ENCODE measurements at regions not wholly inside any gene's neighbourhood (a gene's known extent, or its start where the extent isn't known, plus 50 kb on each side); places are given as distances from the start of the nearest gene placed in this dataset.

DNA sequence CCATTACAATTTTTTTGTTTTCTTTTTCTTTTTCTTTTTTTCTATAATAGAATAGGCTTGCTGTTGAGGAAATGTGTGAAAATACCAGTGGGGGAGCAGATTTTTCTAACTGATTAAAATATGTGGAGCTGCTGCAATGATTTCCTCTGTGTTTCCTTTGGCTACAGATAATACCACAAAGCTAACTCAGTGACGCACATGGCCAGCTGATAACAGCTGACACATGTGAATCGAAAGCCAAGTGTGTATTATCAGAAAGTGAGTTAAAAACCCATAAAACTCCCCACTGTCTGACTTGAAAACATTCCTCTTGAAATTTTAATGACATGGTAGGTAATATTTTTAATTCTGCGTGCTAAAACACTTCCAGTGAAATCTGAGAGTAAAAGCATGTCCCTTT, 70.8 kb upstream of the AHI1 start:
- Histone ChIP-seq H3K4me1 (no peaks in the 10 kb centered on the region), H3K4me3 (no peak overlapping the region), H3K36me3 (no peaks in the 10 kb centered on the region), H3K9me3 (no peaks in the 10 kb centered on the region), H3K27ac (no peak overlapping the region), H3K27me3 (no peaks in the 10 kb centered on the region)
- DNase-seq (peak in 2 of 3 donors; percentile 35 to 62), ATAC-seq (peak; percentile 84 to 99 (median 88))
- intact Hi-C loops (cut with DNase I): no loop called here
- TF ChIP-seq, protein P1, sequence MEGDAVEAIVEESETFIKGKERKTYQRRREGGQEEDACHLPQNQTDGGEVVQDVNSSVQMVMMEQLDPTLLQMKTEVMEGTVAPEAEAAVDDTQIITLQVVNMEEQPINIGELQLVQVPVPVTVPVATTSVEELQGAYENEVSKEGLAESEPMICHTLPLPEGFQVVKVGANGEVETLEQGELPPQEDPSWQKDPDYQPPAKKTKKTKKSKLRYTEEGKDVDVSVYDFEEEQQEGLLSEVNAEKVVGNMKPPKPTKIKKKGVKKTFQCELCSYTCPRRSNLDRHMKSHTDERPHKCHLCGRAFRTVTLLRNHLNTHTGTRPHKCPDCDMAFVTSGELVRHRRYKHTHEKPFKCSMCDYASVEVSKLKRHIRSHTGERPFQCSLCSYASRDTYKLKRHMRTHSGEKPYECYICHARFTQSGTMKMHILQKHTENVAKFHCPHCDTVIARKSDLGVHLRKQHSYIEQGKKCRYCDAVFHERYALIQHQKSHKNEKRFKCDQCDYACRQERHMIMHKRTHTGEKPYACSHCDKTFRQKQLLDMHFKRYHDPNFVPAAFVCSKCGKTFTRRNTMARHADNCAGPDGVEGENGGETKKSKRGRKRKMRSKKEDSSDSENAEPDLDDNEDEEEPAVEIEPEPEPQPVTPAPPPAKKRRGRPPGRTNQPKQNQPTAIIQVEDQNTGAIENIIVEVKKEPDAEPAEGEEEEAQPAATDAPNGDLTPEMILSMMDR (IDR thresholded peaks at IDR 0.05): no peak
- TF ChIP-seq POLR2A (IDR thresholded peaks at IDR 0.05): no peak
- 15% methylated on average over 3 of the region's 3 CpGs for WGBS (ENCODE audit: insufficient coverage, low coverage, low lambda C conversion rate, missing lambda C conversion rate)

DNA sequence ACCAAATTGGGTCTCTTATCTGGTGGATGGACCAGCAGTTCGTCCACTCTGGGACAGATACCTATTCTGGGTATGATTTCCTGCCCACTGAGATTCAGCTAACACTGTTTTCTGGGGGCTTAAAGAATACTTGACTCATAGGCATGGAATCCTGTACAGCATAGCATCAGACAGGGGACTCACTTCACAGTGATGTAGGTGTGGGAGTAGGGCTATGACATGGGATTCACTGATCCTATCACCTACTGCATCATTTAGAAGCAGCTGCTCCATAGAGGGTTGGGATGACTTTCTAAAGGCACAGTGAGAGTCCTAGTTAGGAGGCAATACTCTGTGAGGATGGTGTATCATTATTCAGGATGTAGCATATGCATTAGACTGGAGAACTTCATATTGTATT, 74.5 kb upstream of the AHI1 start:
- intact Hi-C loops (cut with DNase I): no loop called here
- no CpG with 5 or more reads among the region's 1 CpG for WGBS (ENCODE audit: insufficient coverage, low coverage, low lambda C conversion rate, missing lambda C conversion rate)

DNA sequence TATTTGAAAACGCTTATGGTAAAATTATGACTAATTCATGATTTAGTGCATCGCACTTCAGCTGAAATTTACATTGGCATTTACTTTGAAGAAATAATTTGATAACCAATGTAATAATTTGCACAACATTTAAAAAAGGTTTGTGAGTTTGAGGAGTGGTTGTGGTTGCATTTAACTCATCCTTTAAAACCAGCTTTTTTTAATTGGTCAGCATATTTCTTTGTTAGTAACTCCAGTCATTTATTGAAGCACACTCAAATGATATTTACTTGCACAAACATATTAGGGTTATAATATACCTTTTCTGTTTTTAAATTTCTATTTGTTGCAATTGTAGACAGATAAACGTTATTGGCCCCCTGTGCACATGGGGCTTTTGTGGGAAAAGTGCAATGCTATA, 78.1 kb upstream of the AHI1 start:
- H3K4me3 ChIP-seq: no peak overlapping the region
- ATAC-seq (no peak), DNase-seq (no peak)
- no peak overlapping the region for H3K27ac ChIP-seq
- H3K4me1 ChIP-seq: no peaks in the 10 kb centered on the region
- no peaks in the 10 kb centered on the region for H3K27me3 ChIP-seq
- H3K36me3 ChIP-seq: no peaks in the 10 kb centered on the region
- no peaks in the 10 kb centered on the region for H3K9me3 ChIP-seq
- intact Hi-C loops (cut with DNase I): no loop called here
- WGBS (ENCODE audit: insufficient coverage, low coverage, low lambda C conversion rate, missing lambda C conversion rate): 67% methylated on average over 3 of the region's 3 CpGs
- TF ChIP-seq, protein P1 (IDR thresholded peaks at IDR 0.05): no peak
- TF ChIP-seq POLR2A (IDR thresholded peaks at IDR 0.05): no peak

More for the DNA sequence above, 74.5 kb upstream of the AHI1 start:
- H3K4me3 ChIP-seq: no peak overlapping the region
- TF ChIP-seq, protein P1 (IDR thresholded peaks at IDR 0.05): no peak
- TF ChIP-seq POLR2A (IDR thresholded peaks at IDR 0.05): no peak
- no peaks in the 10 kb centered on the region for H3K36me3 ChIP-seq
- ATAC-seq (no peak), DNase-seq (no peak)
- H3K9me3 ChIP-seq: no peaks in the 10 kb centered on the region
- H3K4me1 ChIP-seq: no peaks in the 10 kb centered on the region
- H3K27ac ChIP-seq: no peak overlapping the region
- no peaks in the 10 kb centered on the region for H3K27me3 ChIP-seq

DNA sequence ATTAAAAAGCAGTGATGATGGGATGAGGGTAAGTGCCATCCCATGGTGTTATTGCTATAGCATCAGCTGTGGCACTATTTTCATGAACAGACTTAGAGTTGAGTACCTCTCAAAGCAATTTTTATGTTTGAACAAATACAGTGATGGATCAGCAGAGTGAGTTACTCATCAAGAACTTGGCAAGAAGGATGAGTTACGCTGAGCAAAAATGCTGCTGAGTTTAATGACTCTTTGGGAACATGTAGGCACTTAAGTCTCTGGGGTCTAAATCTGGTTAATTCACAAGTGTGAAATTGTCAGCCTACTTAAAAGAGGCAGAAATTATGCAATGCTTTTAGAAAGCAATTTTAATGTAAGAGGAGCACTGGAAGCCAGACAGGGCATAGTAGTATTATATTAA, 78.5 kb upstream of the AHI1 start:
- no peaks in the 10 kb centered on the region for H3K9me3 ChIP-seq
- H3K4me3 ChIP-seq: no peak overlapping the region
- TF ChIP-seq, protein P1 (IDR thresholded peaks at IDR 0.05): no peak
- no peak for TF ChIP-seq POLR2A (IDR thresholded peaks at IDR 0.05)
- no peaks in the 10 kb centered on the region for H3K36me3 ChIP-seq
- WGBS (ENCODE audit: insufficient coverage, low coverage, low lambda C conversion rate, missing lambda C conversion rate): 88% methylated on average over 1 of the region's 1 CpG
- DNase-seq (no peak), ATAC-seq (no peak)
- intact Hi-C loops (cut with DNase I): no loop called here
- H3K27ac ChIP-seq: no peak overlapping the region
- H3K27me3 ChIP-seq: no peaks in the 10 kb centered on the region
- H3K4me1 ChIP-seq: no peaks in the 10 kb centered on the region

DNA sequence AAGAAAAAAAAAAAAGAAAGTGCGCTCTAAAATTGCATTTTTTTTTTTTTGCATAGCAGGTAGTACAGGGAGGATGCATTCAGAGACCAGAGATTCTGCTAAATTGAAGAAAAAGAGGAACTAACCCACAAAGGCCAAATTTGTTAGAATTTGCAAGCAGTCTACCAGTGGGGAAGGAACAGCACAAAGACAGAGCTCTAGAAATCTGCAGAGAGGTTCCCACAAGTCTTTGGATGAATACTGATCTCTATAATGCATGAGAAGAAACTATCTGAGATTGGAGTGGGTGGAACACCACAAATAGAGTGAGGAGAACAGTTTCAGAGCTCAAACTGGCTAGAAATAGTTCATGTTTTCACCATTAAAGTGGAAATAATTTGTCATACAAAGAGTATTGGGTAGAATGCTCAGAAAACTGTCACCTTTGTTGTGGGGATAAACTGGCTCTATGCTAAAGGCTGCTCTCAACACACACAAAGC, 79.6 kb upstream of the AHI1 start:
- DNase-seq (no peak), ATAC-seq (no peak)
- intact Hi-C loops (cut with DNase I): no loop called here
- 63% methylated on average over 1 of the region's 1 CpG for WGBS (ENCODE audit: insufficient coverage, low coverage, low lambda C conversion rate, missing lambda C conversion rate)
- Histone ChIP-seq H3K27ac (no peak overlapping the region), H3K4me1 (no peaks in the 10 kb centered on the region), H3K4me3 (no peak overlapping the region), H3K27me3 (no peaks in the 10 kb centered on the region), H3K9me3 (no peaks in the 10 kb centered on the region), H3K36me3 (no peaks in the 10 kb centered on the region)
- no peak for TF ChIP-seq POLR2A (IDR thresholded peaks at IDR 0.05)
- TF ChIP-seq, protein P1 (IDR thresholded peaks at IDR 0.05): no peak

Data from right lobe of liver (tissue), 6 donors.